Dedifferentiated amniotic fluid mesenchymal stem cell (primary cell): ENCODE measurements at regions not wholly inside any gene's neighbourhood (a gene's known extent, or its start where the extent isn't known, plus 50 kb on each side); places are given as distances from the start of the nearest gene placed in this dataset.

Experiments used
- DNase-seq: peaks from one replicate; pipeline ENCODE4 v3.0.0-alpha.2; 2016; ENCODE audit errors: extremely low spot score

DNA sequence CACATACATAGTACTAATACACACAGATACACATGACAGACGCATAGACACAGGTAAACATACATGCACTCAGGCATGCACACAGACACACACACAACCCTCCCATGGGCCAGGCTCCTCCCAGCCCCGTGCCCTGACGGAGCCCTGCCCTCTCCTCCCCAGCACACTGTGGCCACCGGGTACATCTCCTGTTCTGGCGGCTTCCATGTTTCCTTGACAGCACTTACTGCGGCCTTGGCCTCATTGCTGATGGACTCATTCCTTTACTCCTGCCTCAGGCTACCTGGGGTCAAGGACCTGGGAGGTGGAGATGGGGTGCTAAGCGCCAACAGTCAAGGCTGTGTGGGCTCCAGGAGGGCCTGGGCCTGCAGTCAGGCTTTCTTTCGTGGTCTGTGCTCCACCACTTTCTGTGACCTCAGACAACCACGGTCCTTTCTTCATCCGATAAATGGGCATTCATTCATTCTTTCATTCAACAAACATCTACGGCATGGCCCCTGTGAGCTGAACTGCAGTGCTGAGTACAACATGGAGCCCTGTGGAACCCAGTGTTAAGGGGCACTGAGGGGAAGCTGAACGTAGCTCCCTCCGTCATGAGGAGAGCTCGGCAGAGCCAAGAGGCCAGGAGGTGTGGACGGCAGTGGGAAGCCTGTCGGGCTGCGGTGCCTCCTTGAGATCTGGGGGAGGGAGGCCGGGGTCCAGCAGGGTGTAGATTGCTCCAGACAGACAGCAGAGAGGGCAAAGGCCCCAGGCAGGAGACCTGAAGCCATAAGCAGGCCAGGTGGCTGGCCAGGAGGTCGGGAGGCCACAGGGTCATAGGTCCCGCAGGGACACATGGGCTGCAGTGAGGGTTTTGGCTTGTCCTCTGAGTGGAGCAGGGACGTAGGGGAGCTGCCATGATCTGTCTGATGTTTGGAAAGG, 190.4 kb upstream of the HDAC4 start:
- no peak for DNase-seq

DNA sequence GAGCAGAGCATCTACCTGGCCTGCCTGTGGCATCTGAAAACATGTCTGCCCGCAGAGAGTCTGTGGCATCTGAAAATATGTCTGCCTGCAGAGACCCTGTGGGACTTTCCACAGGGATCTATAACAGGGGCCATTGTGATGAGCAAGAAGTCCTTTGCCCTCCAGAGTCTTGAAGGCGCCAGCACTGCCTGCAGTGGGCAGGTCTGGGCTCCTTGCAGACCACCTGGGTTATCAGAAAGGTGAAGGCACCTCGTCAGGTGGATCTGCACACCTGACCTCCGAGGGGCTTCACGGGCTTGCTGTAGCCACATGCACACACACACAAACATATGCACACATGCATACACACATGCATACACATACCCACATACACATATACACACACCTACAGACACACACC, 189.5 kb upstream of the HDAC4 start:
- no peak for DNase-seq

DNA sequence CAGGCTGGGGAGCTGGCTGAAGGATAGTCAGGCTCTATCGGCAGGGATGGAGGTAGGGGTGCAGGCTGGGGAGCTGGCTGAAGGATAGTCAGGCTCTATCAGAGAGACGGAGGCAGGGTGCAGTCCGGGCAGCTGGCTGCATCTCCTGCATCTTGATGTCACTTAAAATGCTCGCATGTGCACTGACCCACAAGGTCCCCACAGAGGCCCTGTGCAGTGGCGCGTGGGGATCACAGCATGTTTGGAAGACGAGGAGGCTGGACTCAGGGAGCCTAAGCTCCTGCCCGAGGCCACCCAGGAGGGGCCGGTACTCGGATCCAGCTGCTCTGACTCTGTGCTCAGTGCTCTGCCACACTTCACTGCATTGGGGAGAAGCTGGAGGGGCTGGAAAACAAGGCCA, 189.0 kb upstream of the HDAC4 start:
- DNase-seq: no peak

GRCh38 chr2:239589270-239589825, 188.5 kb upstream of the HDAC4 start:
- no peak for DNase-seq

DNA sequence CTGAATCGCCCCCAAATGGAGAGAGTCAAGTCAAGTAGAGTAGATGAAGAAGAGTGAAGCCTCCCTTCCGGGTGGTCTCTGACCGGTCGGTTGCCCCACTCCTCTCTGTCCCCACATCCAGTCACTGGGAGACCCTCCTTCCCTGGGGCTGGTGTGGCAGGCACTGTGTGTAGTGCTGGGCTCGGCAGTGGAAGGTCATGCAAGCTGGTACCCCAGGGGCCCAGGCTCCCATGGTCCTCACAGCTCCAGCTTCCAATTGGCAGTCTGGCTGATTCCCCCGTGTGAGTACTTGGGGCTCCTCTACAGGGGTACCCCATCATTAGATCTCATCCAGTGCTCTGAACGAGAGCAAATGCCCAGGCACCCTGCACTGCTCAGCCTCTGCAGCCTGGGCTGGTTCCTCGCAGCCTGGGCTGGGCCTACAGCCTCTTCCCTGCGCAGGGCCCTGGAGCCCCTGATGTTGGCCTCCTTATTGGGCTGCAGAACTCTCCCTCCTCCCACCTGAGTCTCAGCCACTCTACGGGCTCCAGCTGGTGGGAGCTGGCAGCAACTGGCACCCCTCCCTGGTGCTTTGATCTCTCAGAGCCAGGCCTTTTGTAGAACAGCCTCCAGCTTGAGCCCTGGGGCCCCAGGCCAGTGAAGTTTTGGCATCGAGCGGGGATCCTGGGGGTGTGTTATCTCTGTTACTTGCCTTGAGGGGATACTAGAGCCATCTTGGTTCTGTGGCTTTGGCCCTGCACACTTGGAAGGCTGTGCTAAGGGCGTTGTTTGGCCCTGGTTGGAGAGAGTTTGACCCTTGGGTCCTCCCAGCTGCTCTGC, 187.8 kb upstream of the HDAC4 start:
- DNase-seq: no peak

DNA sequence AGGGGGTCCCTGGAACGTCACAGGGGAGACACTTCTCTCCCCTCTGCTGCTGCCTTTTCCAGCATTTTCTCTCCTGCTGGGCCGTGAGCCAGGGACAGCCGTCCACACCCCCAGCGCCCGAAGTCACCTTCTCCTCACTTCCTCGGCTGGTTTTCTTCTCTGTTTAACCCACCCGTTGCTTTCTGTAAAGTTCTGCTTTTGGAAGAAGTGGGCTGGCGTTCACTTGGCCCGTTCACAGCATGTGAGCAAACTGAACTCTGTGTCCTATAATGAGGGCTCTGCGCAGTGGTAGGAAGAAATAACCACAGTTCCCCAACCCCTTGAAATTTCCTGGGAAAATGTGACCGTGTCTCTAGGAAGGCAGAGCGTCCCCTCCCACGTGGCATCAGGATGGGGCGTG, 187.0 kb upstream of the HDAC4 start:
- DNase-seq: no peak

- no peak for DNase-seq
These were observed 186.5 kb upstream of the HDAC4 start for GRCh38 chr2:239587311-239587731.

GRCh38 chr2:239586651-239587310, 186.0 kb upstream of the HDAC4 start:
- DNase-seq: no peak

DNA sequence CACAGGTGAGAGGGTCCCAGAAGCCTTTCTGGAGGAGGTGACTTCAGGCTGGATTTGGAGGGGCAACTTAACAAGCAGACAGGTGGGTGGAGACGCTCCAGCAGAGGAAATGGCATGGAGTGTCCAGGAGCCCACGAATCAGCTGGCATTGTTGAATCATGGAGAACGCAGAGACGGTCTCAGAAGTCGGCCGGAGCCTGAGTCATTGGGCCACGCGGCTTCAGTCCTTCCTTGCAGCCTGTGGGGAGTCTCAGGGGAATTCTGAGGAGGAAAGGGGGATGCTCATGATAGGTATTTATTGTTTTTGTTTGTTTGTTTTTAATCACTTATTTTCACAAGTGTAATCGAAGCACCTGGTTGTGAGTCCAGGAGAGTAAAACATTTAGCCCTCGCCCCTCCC, 184.6 kb upstream of the HDAC4 start:
- DNase-seq: no peak

- no peak for DNase-seq
These were observed 184.2 kb upstream of the HDAC4 start for GRCh38 chr2:239584986-239585385.

DNA sequence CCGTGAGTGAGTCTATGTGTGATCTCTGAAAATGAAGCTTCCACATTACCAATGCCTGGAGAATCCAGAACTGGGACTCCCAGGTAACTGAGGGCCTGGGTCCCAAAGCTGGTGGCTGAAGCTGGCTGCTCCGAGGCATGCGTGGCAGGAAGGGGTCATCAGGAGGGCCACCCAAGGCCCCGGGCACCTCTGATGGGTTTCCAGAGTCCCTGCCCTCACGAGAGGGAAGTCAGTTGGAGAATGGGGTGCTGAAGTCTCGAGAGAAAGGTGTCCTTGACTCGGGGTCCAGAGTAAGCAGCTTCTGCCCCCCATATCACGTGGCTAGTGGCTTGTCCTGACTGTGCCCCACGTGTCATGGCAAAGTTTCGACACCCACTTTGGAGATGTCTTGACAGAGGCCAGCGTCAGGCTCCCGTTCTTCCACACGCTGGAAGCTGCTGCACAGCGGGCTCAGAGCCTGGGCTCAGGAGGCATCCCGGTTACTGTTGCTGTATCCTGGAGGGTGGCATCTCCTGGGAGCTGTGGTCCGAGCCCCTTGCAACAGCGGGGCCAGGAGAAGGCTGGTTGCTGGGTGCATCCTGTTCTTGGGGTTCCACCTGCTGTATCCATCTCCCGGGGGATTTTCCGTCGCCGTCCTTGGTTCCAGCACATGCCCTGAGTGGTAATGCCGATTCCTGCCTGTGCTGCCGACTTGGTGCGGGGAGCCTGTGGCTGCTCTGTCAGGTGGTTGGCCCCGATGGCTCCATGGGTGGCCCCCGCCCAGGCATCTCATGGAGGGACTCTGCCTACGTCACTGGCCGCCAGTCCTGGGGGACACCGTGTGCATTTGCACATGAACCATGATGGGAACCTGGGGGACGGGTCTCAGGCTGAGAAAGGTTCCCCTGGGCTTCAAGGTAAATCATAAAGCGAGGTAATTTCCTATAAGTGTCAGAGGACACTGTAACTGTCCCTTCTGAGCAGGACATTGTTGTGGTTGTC, 183.3 kb upstream of the HDAC4 start:
- no peak for DNase-seq

DNA sequence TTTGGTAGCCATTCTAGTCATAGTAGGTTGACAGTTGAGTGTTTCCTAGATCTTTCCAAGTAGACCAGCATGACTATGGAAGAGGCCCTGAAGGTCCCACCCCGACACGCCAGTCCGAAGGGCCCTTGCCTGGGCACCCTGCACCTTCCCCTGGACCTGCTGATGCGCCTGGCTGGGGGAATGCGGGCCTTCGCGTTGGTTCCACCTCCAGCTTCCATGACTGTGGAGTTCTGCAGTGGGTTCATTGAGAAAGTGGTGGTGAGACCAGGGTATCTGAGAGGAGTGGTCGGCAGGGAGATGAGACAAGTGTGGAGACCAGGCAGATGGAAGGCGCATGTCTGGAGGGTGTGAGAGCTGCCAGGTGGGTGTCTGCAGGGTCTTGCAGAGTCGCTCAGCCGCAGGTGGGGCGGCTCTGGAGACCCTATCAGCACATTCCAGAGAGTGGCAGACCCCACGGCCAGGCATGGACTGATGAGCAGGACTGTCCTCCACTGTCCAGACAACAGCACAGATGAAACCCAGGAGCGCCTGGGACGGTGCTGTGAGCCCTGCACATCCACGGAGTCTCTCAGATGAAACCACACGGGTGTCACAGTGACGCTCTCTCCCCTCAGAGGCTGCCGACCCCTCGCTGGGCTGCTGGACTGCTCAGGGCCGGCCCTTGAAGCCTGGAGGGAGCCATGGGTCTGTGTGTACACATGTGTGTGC, 182.5 kb upstream of the HDAC4 start:
- no peak for DNase-seq

DNA sequence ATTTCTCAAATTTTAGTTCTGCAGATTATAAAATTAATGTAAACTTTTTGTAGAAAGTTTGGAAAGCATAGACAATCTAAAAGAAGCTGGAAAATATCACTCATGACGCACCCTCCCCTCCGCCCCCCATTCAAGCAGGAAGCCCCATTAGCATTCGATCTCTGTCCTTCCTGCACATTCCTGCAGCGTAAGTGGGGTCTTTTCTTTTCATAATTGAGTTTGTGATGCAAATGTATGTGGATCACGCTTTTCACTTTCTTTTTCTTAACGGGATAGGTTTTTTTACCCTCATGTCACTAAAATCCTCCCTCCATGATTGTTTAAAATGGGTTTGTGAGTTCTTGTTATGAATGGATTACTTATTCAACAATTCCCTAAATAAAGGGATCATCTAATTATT, 181.7 kb upstream of the HDAC4 start:
- DNase-seq: no peak

DNA sequence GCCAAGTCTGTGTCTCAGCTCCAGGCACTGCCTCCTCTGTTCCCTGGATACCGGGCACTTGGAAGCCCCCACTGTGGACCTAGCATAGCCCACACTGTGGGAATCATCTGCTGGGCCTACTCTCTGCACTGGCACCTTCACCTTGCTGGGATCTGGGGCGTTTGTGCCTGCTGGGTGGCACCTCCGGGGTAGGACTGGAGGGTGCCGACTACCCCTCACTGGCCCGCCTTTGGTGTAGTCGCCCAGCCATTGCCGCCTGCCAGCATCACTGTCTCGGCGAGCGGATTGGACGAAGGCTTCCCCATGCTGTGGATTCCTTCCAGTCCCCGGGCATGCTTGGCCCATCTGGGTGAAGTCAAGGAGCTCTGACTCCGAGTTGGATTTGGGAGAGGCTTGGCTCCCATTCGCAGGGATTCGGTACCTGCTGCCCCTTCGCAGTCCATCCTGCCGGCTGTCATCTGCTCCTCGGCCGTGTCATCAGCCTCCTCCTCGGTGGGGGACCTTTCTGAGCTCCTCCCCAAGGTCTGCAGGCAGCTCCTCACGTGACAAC, 180.6 kb upstream of the HDAC4 start:
- no peak for DNase-seq

DNA sequence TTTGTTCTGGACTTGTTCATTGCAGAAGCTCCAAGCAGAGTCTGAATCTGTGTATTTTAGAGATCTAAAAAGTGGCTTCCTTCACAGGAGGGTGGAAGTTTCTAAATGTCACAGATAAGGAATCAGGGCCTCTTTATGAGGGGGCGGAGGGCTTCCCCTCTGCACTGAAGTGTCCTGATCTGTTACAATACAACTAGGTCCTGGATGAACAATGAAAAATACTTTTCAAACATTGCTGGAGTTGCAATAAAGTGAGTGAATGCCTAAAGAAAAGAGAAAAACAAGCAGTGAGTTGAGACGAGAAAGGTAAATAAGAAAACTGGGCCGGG, 179.3 kb upstream of the HDAC4 start:
- DNase-seq: no peak

GRCh38 chr2:239579524-239580198, 178.8 kb upstream of the HDAC4 start:
- DNase-seq: no peak

GRCh38 chr2:239579081-239579480, 178.3 kb upstream of the HDAC4 start:
- no peak for DNase-seq

DNA sequence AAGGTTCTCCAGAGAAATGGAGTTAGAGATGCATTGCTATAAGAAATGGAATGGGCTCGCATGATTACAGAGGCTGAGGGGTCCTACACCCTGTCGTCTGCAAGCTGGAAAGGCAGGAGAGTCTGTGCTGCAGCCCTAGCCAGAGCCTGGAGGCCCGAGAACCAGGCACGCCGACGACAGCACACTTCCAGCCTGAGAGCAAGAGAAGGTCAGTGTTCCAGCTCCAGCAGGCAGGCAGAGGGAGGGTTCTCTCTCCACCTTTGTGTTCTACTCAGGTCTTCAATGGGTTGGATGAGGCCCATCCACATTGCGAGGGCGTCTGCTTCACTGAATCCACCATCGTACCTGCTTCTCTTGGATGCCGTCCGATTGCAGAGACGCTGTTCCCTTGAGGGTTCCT, 177.6 kb upstream of the HDAC4 start:
- no peak for DNase-seq

- DNase-seq: no peak
These were observed 177.1 kb upstream of the HDAC4 start for GRCh38 chr2:239577935-239578334.
